ENCODE measurements at regions not wholly inside any gene's neighbourhood (a gene's known extent, or its start where the extent isn't known, plus 50 kb on each side); places are given as distances from the start of the nearest gene placed in this dataset.

DNA sequence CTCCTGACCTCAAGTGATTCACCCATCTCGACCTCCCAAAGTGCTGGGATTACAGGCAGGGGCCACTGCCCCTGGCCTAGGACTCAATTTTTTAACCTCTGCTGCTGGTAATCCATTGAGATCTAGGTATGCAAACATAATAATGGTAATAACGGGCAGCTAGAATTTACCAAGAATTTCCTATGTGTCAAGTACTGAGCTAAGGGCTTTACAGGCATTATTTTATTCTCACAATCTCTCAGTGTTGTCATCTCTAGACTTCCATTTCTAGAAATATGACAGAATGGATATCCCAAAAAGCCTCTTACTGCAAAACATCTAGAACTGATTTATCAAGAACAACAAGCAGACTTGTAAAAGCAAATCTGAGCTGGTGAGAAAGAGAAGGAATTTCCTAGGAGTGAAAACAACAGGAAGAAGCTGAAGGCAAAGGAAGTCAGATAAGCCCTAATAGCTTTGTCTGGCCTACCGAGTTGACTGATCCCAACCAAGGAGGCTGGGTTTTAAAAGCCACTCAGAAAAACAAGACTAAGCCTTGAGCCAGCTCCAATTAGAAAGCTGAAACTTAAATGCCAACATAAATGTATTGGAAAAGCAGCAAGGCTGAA is 70.6 kb downstream of the CCDC71L start:
- Histone ChIP-seq H3K27me3 (ENCODE audit: control insufficient read depth, insufficient read depth, low read length) (no peaks in the 10 kb centered on the region), H3K27ac (ENCODE audit: low read depth, low read length) (no peak overlapping the region), H3K9me3 (ENCODE audit: control insufficient read depth, insufficient read depth, low read length) (no peaks in the 10 kb centered on the region), H3K4me3 (ENCODE audit: low read depth, low read length) (no peak overlapping the region)
- CTCF ChIA-PET, result interaction anchor here (0.6 to 1.2 kb wide), 3 partner anchors 12 to 423 kb away, joined by 3 to 4 read pairs (median 3); no protein-coding TSS in a partner anchor
- TF ChIP-seq, protein P1, sequence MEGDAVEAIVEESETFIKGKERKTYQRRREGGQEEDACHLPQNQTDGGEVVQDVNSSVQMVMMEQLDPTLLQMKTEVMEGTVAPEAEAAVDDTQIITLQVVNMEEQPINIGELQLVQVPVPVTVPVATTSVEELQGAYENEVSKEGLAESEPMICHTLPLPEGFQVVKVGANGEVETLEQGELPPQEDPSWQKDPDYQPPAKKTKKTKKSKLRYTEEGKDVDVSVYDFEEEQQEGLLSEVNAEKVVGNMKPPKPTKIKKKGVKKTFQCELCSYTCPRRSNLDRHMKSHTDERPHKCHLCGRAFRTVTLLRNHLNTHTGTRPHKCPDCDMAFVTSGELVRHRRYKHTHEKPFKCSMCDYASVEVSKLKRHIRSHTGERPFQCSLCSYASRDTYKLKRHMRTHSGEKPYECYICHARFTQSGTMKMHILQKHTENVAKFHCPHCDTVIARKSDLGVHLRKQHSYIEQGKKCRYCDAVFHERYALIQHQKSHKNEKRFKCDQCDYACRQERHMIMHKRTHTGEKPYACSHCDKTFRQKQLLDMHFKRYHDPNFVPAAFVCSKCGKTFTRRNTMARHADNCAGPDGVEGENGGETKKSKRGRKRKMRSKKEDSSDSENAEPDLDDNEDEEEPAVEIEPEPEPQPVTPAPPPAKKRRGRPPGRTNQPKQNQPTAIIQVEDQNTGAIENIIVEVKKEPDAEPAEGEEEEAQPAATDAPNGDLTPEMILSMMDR (IDR thresholded peaks at IDR 0.05; ENCODE audit: low read depth, low read length), result no peak
- DNase-seq (ENCODE audit: low read depth, low spot score), result no peak
- POLR2A ChIA-PET, result no interaction called here

DNA sequence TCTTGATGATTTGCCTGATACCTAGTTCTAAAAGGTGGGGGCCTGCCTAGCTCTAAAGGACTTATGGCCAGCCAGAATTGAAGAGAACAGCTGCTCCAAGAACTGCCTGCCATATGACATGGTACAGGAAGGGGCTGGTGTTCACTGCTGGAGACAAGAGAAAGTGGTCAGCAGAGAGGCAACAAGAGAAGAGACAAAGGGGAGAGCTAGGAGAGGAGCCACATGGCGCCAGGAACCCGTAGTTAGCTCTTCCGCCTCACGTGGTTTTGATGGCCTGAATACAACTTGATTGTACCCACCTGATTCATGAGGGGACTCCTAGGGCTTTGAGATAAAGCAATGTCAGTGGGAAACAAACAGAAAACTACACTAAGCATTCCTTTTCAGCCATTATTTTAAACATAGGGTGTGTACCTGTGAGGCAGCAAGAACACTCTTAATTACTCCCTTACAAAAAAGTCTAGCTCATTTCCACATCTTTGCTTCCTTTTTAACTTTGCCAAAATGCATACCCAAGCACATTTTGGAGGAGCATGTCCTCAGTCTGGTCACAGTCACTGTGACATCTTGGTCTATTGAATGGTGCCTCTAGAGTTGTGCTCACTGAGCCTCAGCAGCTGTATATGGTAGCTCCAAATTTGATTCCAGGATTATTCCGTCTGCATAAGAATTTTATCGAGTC is 71.6 kb downstream of the CCDC71L start:
- TF ChIP-seq, protein P1 (IDR thresholded peaks at IDR 0.05; ENCODE audit: low read depth, low read length), result no peak
- Histone ChIP-seq H3K27me3 (ENCODE audit: control insufficient read depth, insufficient read depth, low read length) (no peaks in the 10 kb centered on the region), H3K4me3 (ENCODE audit: low read depth, low read length) (no peak overlapping the region), H3K27ac (ENCODE audit: low read depth, low read length) (no peak overlapping the region), H3K9me3 (ENCODE audit: control insufficient read depth, insufficient read depth, low read length) (no peaks in the 10 kb centered on the region)
- POLR2A ChIA-PET, result no interaction called here
- no peak for DNase-seq (ENCODE audit: low read depth, low spot score)
- CTCF ChIA-PET, result interaction anchor here (1.2 kb wide), 1 partner anchor 11 kb away, joined by 3 read pairs; no protein-coding TSS in a partner anchor

DNA sequence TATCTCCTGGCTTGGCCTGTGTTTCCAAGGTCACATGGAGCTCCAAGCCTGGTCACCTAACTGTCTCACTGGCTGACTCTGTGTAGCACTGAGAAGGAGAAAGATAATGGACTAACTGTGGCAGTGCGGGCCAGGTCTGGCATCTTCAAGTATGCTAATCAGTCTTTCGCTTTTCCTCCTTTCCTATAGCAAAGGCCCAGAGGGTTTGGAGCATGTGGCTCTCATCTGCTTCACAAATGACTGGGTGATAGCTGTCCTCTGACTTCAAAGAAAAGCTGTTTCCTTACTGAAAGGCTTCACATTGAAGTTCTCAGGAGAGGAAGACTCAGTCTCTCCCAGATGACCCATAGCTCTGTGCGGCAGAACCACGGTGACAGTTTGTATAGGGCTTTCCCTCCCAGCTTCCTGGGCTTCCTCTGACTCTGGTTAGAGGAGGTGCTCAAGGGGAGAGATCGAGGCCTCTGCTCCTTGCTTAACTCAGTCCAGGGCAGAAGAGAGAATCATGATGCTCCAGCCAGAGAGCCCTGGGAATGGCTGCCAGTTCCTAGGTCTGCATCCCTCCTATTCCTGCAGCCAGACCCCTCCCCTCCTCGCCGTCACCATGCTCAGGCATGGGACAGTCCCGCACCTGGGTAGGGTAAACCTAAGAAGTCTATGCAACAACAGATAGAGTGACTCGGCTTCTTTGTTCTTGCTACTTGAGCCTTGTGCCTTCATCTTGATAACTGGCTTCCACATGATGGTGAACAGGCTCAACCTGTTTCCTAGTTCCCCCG is 72.3 kb downstream of the CCDC71L start:
- POLR2A ChIA-PET, result no interaction called here
- H3K27ac ChIP-seq (ENCODE audit: low read depth, low read length), result no peak overlapping the region
- CTCF ChIA-PET, result interaction anchor here (1.2 kb wide), 1 partner anchor 11 kb away, joined by 3 read pairs; no protein-coding TSS in a partner anchor
- H3K27me3 ChIP-seq (ENCODE audit: control insufficient read depth, insufficient read depth, low read length), result no peaks in the 10 kb centered on the region
- TF ChIP-seq, protein P1 (IDR thresholded peaks at IDR 0.05; ENCODE audit: low read depth, low read length), result no peak
- DNase-seq (ENCODE audit: low read depth, low spot score), result no peak
- no peak overlapping the region for H3K4me3 ChIP-seq (ENCODE audit: low read depth, low read length)
- no peaks in the 10 kb centered on the region for H3K9me3 ChIP-seq (ENCODE audit: control insufficient read depth, insufficient read depth, low read length)

DNA sequence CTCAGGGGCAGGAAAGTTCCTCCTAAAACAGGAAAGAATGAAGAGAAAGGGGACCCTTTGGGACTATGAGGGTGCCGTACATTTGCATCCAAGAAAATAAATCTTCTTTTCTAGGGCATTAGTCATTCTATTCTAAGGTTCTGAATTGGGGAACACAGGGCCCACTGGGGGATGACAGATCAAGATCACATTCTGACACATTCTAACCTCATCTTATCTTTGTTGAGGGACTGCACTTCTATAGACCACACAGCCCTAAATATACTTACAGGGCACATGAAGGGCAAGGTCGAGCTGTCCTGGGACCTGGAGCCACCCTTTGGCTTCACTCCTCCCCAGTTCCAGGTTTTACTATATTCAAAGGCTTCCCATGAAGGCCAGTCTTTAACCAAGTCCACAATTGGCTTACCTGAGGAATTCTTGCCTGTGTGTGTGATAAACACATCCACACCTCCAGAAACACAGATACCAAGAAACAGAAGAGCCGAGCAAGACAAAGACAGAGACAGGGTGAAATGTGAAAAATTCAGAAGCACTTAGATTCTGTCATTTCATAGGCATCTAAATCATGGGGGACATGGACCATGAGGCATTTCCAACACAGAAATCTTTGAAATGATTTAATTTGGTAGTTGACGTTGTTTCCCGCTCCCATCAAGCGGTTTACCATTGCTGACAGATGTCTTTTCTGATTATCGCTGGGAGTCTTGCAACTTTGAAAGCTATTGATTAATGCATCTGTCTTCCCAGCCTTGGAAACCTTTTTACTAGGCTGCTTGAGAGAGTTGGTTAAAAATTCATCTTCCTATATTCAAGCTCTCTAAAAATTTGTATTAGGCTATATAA is 75.8 kb downstream of the CCDC71L start:
- Histone ChIP-seq H3K9me3 (ENCODE audit: control insufficient read depth, insufficient read depth, low read length) (no peaks in the 10 kb centered on the region), H3K27me3 (ENCODE audit: control insufficient read depth, insufficient read depth, low read length) (no peaks in the 10 kb centered on the region), H3K27ac (ENCODE audit: low read depth, low read length) (no peak overlapping the region), H3K4me3 (ENCODE audit: low read depth, low read length) (no peak overlapping the region)
- DNase-seq (ENCODE audit: low read depth, low spot score), result no peak
- TF ChIP-seq, protein P1 (IDR thresholded peaks at IDR 0.05; ENCODE audit: low read depth, low read length), result no peak
- ChIA-PET POLR2A (interaction anchor here (0.6 kb wide), 1 partner anchor 13 kb away, joined by 3 read pairs; no protein-coding TSS in a partner anchor), CTCF (no interaction called here)

Measured in AG04450 (cell line).